ENCODE measurements at regions not wholly inside any gene's neighbourhood (a gene's known extent, or its start where the extent isn't known, plus 50 kb on each side); places are given as distances from the start of the nearest gene placed in this dataset.

- TF ChIP-seq TAF1 (IDR thresholded peaks at IDR 0.05; ENCODE audit: borderline replicate concordance, insufficient read depth, low read length) (no peak), REST (IDR thresholded peaks at IDR 0.05; ENCODE audit: insufficient read depth in 1 of 2, low read depth in 2 of 2, low read length in 2 of 2) (no peak), POLR2AphosphoS5 (IDR thresholded peaks at IDR 0.05; ENCODE audit: low read depth, low read length) (no peak), SIN3A (IDR thresholded peaks at IDR 0.05; ENCODE audit: borderline replicate concordance, insufficient read depth, low read length) (no peak)
These were observed 52.0 kb upstream of the CAMK1G start for GRCh38 chr1:209531549-209531948.

Measured in PFSK-1 (cell line).